Hematopoietic multipotent progenitor cell treated with erythropoietin and hydrocortisone succinate and interleukin-3 and kit ligand, for 4 days (in vitro differentiated cells): ENCODE measurements at regions not wholly inside any gene's neighbourhood (a gene's known extent, or its start where the extent isn't known, plus 50 kb on each side); places are given as distances from the start of the nearest gene placed in this dataset.

ENCODE experiments used
- DNase-seq: peaks from one replicate; pipeline ENCODE4 v3.0.0-alpha.2; 2015

- DNase-seq = no peak
Measured at GRCh38 chr21:27448960-27449359, 482.1 kb upstream of the ADAMTS5 start.

GRCh38 chr21:27447843-27448242, 481.0 kb upstream of the ADAMTS5 start:
- DNase-seq = no peak

- no peak for DNase-seq
Measured at GRCh38 chr21:27429710-27430341, 462.9 kb upstream of the ADAMTS5 start.

GRCh38 chr21:27426196-27426595, 459.3 kb upstream of the ADAMTS5 start:
- DNase-seq = no peak

- DNase-seq = no peak
Measured at GRCh38 chr21:27425574-27425973, 458.7 kb upstream of the ADAMTS5 start.

- no peak for DNase-seq
Measured at GRCh38 chr21:27425172-27425571, 458.3 kb upstream of the ADAMTS5 start.

- no peak for DNase-seq
Measured at GRCh38 chr21:27424601-27425000, 457.7 kb upstream of the ADAMTS5 start.

- no peak for DNase-seq
Measured at GRCh38 chr21:27423906-27424595, 457.2 kb upstream of the ADAMTS5 start.

- no peak for DNase-seq
Measured at GRCh38 chr21:27423038-27423437, 456.1 kb upstream of the ADAMTS5 start.

- DNase-seq = no peak
Measured at GRCh38 chr21:27422435-27422834, 455.5 kb upstream of the ADAMTS5 start.

- no peak for DNase-seq
Measured at GRCh38 chr21:27421654-27422053, 454.8 kb upstream of the ADAMTS5 start.

GRCh38 chr21:27419153-27419552, 452.3 kb upstream of the ADAMTS5 start:
- no peak for DNase-seq

GRCh38 chr21:27418346-27418745, 451.5 kb upstream of the ADAMTS5 start:
- no peak for DNase-seq

- no peak for DNase-seq
Measured at GRCh38 chr21:27412530-27412929, 445.6 kb upstream of the ADAMTS5 start.

- no peak for DNase-seq
Measured at GRCh38 chr21:27408826-27409225, 441.9 kb upstream of the ADAMTS5 start.

GRCh38 chr21:27407271-27407670, 440.4 kb upstream of the ADAMTS5 start:
- DNase-seq = no peak

- no peak for DNase-seq
Measured at GRCh38 chr21:27406300-27407009, 439.6 kb upstream of the ADAMTS5 start.

GRCh38 chr21:27403011-27403410, 436.1 kb upstream of the ADAMTS5 start:
- no peak for DNase-seq

- DNase-seq = no peak
Measured at GRCh38 chr21:27400045-27400444, 433.2 kb upstream of the ADAMTS5 start.

GRCh38 chr21:27397578-27397977, 430.7 kb upstream of the ADAMTS5 start:
- DNase-seq = no peak

- DNase-seq = no peak
Measured at GRCh38 chr21:27393726-27394125, 426.8 kb upstream of the ADAMTS5 start.

- no peak for DNase-seq
Measured at GRCh38 chr21:27391990-27392389, 425.1 kb upstream of the ADAMTS5 start.

- no peak for DNase-seq
Measured at GRCh38 chr21:27390384-27390783, 423.5 kb upstream of the ADAMTS5 start.

GRCh38 chr21:27388825-27389224, 421.9 kb upstream of the ADAMTS5 start:
- no peak for DNase-seq
